ENCODE measurements at regions not wholly inside any gene's neighbourhood (a gene's known extent, or its start where the extent isn't known, plus 50 kb on each side); places are given as distances from the start of the nearest gene placed in this dataset.
A peak's percentile ranks its signal among the peaks of the same experiment; 100 is the strongest.

DNA sequence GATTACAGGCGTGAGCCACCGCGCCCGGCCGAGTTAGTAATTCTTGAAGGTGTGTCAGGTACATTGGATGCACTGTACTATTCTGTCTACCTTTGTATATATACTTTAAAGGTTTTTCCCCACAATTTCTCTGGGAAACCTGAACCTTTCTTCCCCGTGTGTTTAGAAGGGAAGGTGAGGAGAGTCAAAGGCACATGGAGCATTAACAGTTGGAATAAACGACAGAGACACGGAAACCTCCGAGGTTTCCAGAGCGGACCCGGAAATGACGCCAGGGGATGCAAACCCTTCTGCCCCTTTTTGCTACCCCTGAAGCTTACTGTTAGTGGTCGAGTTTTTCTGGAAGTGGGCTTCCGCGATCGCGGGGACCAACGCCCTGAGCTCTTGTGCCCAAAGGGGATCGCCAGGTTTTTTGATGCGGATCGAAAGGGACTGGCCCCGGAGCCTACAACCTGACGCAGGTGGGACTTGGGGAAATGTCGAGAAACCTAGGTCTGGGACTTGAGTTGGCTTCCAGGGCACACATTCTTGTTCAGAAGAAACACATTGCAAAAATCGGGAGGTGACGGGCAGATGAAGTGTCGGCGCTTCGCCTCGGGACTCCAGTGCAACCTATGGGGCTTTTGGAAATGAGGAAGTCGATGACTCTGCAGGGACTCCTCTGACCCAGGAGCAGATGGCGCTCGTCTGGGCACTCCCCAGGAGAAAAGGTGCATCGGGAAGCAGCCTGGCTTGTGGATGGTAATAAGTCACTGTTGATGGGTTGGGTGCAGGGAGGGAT lies 218.2 kb downstream of the OR2B2 start (continued):
- TF ChIP-seq ZNF609 (CRISPR knock-in tag; IDR thresholded peaks at IDR 0.05; ENCODE audit: borderline replicate concordance) (no peak), TEF (CRISPR knock-in tag; IDR thresholded peaks at IDR 0.05) (no peak), ZNF274 (CRISPR knock-in tag; IDR thresholded peaks at IDR 0.05) (no peak), CENPBD1 (CRISPR knock-in tag; IDR thresholded peaks at IDR 0.05; ENCODE audit: borderline replicate concordance, low read depth) (no peak), ZNF558 (CRISPR knock-in tag; IDR thresholded peaks at IDR 0.05; ENCODE audit: borderline replicate concordance) (no peak), ZNF775 (CRISPR knock-in tag; IDR thresholded peaks at IDR 0.05; ENCODE audit: borderline replicate concordance) (no peak), ZNF7 (CRISPR knock-in tag; IDR thresholded peaks at IDR 0.05) (0 out of 2 replicates have a peak, but pooled peaks have one; percentile 1), KMT2A (CRISPR knock-in tag; IDR thresholded peaks at IDR 0.05) (peak; percentile 75; the same call in 1 of the 2 replicates), ZNF75D (CRISPR knock-in tag; IDR thresholded peaks at IDR 0.05; ENCODE audit: borderline replicate concordance) (no peak), NFIB (CRISPR knock-in tag; IDR thresholded peaks at IDR 0.05; ENCODE audit: borderline replicate concordance) (no peak)
- TF ChIP-seq, protein P1, sequence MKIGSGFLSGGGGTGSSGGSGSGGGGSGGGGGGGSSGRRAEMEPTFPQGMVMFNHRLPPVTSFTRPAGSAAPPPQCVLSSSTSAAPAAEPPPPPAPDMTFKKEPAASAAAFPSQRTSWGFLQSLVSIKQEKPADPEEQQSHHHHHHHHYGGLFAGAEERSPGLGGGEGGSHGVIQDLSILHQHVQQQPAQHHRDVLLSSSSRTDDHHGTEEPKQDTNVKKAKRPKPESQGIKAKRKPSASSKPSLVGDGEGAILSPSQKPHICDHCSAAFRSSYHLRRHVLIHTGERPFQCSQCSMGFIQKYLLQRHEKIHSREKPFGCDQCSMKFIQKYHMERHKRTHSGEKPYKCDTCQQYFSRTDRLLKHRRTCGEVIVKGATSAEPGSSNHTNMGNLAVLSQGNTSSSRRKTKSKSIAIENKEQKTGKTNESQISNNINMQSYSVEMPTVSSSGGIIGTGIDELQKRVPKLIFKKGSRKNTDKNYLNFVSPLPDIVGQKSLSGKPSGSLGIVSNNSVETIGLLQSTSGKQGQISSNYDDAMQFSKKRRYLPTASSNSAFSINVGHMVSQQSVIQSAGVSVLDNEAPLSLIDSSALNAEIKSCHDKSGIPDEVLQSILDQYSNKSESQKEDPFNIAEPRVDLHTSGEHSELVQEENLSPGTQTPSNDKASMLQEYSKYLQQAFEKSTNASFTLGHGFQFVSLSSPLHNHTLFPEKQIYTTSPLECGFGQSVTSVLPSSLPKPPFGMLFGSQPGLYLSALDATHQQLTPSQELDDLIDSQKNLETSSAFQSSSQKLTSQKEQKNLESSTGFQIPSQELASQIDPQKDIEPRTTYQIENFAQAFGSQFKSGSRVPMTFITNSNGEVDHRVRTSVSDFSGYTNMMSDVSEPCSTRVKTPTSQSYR (CRISPR knock-in tag; IDR thresholded peaks at IDR 0.05; ENCODE audit: borderline replicate concordance) = no peak
- TF ChIP-seq, protein P2, sequence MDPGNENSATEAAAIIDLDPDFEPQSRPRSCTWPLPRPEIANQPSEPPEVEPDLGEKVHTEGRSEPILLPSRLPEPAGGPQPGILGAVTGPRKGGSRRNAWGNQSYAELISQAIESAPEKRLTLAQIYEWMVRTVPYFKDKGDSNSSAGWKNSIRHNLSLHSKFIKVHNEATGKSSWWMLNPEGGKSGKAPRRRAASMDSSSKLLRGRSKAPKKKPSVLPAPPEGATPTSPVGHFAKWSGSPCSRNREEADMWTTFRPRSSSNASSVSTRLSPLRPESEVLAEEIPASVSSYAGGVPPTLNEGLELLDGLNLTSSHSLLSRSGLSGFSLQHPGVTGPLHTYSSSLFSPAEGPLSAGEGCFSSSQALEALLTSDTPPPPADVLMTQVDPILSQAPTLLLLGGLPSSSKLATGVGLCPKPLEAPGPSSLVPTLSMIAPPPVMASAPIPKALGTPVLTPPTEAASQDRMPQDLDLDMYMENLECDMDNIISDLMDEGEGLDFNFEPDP (CRISPR knock-in tag; conservative IDR thresholded peaks at IDR 0.05) = 0 out of 2 replicates have a peak, but pooled peaks have one; percentile 12
- TF ChIP-seq, protein P3, sequence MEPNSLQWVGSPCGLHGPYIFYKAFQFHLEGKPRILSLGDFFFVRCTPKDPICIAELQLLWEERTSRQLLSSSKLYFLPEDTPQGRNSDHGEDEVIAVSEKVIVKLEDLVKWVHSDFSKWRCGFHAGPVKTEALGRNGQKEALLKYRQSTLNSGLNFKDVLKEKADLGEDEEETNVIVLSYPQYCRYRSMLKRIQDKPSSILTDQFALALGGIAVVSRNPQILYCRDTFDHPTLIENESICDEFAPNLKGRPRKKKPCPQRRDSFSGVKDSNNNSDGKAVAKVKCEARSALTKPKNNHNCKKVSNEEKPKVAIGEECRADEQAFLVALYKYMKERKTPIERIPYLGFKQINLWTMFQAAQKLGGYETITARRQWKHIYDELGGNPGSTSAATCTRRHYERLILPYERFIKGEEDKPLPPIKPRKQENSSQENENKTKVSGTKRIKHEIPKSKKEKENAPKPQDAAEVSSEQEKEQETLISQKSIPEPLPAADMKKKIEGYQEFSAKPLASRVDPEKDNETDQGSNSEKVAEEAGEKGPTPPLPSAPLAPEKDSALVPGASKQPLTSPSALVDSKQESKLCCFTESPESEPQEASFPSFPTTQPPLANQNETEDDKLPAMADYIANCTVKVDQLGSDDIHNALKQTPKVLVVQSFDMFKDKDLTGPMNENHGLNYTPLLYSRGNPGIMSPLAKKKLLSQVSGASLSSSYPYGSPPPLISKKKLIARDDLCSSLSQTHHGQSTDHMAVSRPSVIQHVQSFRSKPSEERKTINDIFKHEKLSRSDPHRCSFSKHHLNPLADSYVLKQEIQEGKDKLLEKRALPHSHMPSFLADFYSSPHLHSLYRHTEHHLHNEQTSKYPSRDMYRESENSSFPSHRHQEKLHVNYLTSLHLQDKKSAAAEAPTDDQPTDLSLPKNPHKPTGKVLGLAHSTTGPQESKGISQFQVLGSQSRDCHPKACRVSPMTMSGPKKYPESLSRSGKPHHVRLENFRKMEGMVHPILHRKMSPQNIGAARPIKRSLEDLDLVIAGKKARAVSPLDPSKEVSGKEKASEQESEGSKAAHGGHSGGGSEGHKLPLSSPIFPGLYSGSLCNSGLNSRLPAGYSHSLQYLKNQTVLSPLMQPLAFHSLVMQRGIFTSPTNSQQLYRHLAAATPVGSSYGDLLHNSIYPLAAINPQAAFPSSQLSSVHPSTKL (CRISPR knock-in tag; IDR thresholded peaks at IDR 0.05) = peak; percentile 23; the same call in 1 of the 2 replicates

All from HepG2 (cell line).